HG02798 (cell line): ENCODE measurements at regions not wholly inside any gene's neighbourhood (a gene's known extent, or its start where the extent isn't known, plus 50 kb on each side); places are given as distances from the start of the nearest gene placed in this dataset.
"Not testable (repeated sequence)": the region's sequence is repeated elsewhere in the genome, so short reads cannot be mapped to it uniquely, and the experiment has no call there.

ENCODE experiments used
- ATAC-seq: cut with Tn5 transposase; IDR thresholded peaks from one replicate; pipeline ENCODE4 v1.9.1; 2021; ENCODE audit warnings: mild to moderate bottlenecking; ENCODE audit not compliant: unreplicated experiment, poor library complexity

DNA sequence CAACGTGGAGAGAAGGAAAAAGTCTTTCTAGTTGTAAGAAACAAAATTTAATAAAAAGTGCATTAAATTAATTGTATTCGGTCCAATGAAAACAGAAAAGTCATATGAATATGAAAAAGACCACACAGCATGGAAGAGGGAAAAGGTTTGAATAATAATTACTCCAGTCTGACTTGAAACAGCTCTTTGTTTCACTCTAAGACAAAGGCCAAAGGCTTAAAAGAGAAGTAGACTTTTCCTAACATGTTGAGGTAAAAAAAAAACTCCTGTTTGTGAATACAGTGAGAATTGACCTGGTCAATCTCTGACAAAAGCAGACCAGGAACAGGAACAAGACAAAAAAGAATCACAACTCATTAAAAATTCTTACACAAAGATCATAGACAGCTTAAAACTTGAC is 429.8 kb downstream of the TOX3 start:
- ATAC-seq: no peak

- no peak for ATAC-seq
These were observed 432.6 kb downstream of the TOX3 start for GRCh38 chr16:52114379-52114778.

- no peak for ATAC-seq
These were observed 433.3 kb downstream of the TOX3 start for GRCh38 chr16:52113533-52114183.

DNA sequence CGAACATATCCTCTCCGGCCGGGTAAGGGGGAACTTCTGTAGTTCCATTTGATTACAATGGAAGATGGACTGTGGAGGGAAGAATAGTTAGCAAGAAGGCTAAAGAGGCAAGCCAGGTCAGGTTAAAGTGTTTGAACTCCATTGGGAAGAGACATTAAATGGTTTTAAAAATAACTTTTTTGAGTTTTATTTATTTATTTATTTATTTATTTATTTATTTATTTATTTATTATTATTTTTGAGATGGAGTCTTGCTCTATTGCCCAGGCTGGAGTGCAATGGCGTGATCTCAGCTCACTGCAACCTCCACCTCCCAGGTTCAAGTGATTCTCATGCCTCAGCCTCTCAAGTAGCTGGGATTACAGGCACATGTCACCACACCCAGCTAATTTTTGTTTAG is 441.9 kb downstream of the TOX3 start:
- ATAC-seq: not testable (repeated sequence)

DNA sequence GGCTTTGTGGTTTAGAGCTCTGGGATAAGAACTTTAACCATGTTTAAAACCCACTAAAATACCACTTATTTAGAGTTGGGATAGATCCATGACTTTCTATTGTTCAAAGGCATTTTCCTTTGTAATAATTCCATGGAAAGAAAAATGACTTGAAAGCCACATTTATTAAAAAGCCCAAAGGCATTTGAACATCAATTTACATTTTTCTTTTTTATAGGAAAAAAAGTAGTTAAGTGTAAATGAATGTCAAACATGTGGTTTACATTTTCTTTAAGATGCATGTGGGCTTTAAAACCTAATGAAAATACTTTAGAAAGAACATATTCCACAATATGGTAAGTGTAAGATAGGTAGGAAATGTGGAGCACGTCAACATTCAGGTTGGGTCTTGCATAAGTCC is 443.2 kb downstream of the TOX3 start:
- ATAC-seq: no peak

DNA sequence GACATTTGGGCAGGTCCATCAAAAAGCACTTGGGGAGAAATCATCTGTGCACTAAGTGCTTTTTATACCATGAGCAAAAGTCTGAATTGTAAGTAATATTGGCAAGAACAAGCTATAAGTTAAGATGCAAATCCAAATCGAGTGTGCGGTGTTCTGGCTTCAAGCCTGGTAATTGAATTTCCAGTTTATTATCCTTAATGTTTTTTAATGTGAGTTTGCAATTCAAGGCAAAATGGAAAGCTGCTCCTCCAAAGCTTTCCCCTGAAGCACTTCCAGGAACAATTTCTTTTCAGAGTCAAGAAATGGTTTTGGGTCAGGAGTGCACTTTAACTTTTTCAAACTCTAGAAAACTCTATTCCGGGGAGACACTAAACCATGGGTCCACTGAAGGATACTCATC is 445.7 kb downstream of the TOX3 start:
- no peak for ATAC-seq

DNA sequence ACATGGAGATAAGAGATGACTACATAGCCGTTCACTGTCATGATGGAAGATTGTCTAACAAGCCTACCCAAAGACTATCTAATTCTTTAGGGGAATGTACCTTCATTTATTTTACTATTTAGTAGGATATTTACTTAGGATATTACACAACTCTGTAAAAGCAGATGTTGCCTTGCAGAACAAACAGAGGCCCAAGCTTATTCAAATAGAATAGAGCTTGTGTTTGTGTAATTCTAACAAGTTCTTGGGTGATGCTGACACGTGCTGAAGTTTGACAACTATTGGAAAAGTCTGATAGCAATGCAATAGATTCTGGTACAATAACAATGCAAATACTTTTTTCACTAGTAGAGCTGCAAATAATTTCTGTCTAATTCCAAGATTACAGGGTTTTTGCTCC is 447.6 kb downstream of the TOX3 start:
- no peak for ATAC-seq

DNA sequence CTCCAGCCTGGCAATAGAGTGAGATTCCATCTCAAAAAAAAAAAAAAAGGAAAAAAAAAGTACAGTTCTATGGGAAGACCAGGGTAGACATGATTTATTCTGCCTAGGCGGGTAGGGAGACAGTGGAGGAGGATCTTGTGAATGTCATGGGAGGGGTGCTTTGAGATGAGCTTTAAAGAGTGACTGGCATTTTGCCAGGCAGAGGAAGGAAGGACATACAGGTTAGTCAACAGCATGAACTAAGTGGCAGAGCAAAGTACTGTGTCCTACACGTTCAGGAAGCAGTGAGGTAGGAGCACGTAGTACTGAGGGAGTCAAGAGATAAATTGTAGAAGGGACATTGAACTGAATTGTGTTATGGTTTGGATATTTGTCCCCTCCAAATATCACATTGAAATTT is 451.5 kb downstream of the TOX3 start:
- ATAC-seq: no peak

- ATAC-seq: no peak
These were observed 454.8 kb downstream of the TOX3 start for GRCh38 chr16:52092126-52092525.

DNA sequence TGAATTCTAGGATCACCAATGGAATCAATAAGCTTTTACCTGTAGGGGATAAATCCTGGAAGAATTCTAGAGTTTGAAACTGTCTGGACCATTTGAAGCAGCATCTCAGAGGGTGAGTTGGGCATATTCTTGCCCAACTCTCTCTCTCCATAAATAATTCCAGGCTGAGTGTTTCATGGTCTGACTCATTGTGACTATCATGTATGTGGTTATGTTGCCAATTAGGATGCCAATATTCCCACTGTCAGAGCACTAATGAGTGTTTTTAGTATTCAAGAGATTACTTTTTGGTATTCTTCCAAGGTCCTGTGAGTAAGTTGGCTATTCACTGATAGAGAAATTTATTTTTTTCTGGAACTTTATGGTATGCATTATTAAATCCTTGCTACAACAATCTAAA is 456.9 kb downstream of the TOX3 start:
- no peak for ATAC-seq

DNA sequence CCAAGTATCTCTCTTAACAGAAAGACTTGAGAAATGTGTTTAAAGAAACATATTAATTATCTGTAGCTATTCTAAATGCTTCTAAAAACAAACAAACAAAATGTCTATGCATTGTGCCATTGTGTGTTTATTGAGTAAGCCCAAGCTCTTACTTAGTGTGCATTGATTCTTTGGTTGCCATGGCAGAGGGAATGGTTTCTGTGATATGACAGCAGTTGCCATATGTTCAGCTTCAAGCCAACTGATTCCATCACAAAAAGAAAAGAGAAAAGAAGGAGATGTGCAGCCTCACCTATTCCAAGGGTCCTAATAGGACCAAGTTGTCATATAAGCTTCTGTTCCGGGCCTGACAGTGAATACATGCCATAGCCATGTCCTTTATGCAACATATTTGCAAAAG is 457.5 kb downstream of the TOX3 start:
- ATAC-seq: no peak

DNA sequence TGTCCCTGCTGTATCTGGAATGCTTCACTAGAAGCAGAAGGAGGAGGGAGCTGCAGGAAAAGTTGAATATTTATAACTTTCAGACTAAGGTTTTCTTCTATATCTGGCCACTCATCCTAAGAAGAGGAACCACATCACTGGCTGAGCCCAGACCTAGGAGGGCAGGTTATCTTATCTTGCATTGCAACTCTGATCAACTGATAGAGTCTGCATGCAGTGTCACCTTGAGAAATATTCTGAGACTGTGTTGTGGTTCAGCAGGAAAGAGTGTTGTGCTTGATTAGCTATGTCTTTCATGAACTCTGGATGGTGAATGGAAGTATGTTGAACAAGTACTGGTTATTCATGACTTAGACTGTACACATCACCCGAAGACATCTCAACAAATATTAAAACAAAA is 460.0 kb downstream of the TOX3 start:
- ATAC-seq: no peak

DNA sequence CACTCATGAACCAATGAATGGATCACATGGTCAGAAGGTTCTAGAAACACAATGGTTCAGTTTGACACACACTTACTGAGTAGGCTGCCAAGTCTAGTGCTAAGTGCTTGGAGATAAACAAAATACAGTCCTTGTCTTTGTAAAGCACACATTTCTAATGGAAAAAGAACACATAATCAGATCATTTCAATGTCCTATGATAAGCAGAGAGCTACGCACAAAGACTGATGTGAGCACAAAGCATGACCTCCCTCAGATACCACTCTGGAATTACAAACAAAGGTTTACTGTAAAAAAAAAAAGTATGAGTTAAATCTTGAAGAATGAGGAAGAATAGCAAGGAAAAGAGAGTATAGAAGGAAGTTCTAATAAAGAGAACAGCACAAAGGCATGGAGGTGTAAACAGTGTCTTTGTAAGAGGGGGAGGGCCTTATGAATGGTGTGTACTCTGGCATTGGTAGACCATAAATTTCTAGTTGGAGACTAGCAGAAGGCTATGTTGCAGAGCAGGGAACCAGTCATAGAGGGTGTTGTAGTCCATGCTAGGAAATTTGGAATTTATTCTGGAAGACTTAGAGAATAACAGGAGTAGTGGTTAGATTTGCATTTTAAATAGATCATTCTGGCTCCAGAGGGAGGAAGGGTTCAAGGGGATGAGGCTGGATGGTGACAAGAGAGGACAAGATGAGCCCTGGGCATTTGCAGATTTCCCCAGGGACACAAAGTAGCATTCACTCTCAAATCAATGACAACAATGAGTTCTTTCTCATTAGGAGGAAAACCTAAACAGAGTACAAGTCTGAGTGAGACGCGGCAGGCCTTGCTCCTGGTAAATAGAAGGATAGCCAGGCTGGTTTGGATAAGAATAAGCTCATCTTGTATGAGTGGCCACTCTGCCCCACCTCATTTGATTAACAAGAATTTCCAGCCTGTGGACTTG is 468.0 kb downstream of the TOX3 start:
- no peak for ATAC-seq

- no peak for ATAC-seq
These were observed 469.3 kb downstream of the TOX3 start for GRCh38 chr16:52077607-52078006.

- ATAC-seq: no peak
These were observed 470.1 kb downstream of the TOX3 start for GRCh38 chr16:52076801-52077201.

- no peak for ATAC-seq
These were observed 470.6 kb downstream of the TOX3 start for GRCh38 chr16:52076332-52076731.

DNA sequence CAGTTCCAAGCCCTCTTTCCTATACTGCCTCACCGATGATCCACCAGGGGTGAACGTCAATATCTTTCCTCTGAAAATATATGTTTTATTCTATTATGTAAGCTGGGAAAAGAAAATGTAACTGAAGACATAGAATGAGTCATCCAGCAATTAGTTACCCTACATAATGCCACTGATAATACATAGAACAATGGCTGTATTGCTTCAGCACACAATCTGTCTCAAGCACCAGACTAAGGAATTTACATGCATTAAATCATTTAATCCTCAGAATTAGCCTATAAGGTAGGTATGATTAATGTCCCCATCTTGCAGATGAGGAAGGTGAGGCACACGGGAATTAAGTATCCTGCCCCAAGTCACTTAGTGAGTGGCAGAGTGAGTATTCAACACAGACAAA is 472.8 kb downstream of the TOX3 start:
- no peak for ATAC-seq

DNA sequence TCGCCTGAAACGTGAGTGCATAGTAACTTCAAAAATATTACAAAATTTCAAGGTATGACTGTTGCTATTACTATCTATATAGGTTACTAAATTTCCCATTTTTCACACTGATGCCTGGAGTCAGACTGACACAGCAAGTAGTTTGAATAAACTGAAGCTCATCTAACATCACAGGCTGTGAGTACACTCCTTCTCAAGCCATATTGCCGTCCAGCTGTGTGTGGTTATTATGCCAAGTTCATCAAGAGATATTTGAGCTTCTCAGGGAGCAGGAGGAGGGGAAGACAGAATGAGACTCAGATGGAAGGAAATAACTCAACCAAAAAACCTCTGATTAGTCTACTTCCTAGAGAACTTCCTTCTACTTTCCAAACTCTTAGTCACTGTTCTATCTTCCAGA is 473.9 kb downstream of the TOX3 start:
- ATAC-seq: no peak

- ATAC-seq: no peak
These were observed 475.8 kb downstream of the TOX3 start for GRCh38 chr16:52071101-52071500.

GRCh38 chr16:52070341-52071057 is 476.4 kb downstream of the TOX3 start:
- ATAC-seq: no peak

- ATAC-seq: no peak
These were observed 477.1 kb downstream of the TOX3 start for GRCh38 chr16:52069866-52070265.
